GM19240 (cell line): ENCODE measurements at regions not wholly inside any gene's neighbourhood (a gene's known extent, or its start where the extent isn't known, plus 50 kb on each side); places are given as distances from the start of the nearest gene placed in this dataset.
"Not testable (repeated sequence)": the region's sequence is repeated elsewhere in the genome, so short reads cannot be mapped to it uniquely, and the experiment has no call there.

Experiments
- DNase-seq: peaks from one replicate; pipeline ENCODE4 v3.0.0; 2011; ENCODE audit warnings: low spot score; ENCODE audit not compliant: insufficient read length

GRCh38 chr9:82778923-82779322 lies 284.0 kb downstream of the RASEF start:
- DNase-seq: not testable (repeated sequence)

GRCh38 chr9:82780017-82780416 lies 282.9 kb downstream of the RASEF start:
- DNase-seq: no peak

DNA sequence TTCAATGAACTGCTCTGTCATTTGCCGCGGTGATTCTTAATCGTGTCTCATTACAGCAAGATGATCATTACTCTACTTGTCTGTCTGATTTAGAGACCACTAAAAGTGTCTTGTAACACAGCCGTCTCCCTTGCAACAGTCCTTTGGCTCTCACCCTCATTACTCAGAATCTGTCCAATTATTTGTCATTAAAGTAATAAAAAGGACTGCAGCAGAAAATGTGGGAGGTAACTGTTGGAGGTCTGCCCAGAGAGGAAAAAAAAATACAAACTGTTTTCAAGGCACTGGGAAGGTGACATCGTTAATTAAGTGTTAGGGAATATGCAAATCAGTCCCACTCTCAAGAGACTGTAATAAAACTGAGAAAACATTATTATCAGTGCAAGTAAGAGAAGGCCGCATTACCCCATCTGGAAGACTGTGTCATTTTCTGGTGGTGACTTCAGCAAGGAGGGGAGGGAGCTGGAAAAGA lies 281.0 kb downstream of the RASEF start:
- no peak for DNase-seq

DNA sequence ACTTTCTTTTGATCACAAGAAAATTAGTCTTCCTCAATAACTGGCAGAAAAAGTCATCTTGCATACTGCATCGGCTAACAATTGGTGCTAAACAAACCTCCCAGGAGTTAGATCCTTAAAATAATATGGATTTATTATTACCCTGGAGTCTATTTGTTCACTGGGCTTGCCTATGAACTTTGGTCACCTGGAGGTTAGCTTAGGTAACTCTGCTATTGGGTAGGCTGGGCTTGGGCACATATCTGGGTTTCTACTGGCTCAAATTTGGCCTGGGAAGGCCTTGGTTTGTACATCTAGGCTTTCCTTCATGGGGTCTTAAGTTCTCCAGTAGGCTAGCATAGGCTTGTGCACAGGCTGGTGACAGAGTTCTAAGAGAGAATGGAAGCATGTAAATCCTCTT lies 279.9 kb downstream of the RASEF start:
- DNase-seq: no peak

DNA sequence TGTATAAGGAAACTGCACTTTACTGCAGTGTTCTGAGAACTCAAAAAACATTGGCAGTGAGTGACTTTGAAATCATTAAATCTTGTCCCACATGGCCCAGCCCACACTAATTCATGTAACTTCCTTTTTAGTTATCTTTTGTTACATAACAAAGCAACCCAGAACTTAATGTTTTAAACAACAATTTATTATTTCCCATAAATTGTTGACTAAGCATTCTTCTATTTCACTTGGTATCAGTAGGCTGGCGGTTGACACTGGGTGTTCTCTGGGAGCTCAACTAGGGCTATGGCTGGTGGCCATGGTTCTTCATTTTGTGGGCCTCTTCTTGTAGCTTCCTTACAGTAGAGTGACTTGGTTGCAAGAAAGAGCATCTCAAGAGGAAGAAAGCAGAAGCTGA lies 278.4 kb downstream of the RASEF start:
- DNase-seq: no peak

DNA sequence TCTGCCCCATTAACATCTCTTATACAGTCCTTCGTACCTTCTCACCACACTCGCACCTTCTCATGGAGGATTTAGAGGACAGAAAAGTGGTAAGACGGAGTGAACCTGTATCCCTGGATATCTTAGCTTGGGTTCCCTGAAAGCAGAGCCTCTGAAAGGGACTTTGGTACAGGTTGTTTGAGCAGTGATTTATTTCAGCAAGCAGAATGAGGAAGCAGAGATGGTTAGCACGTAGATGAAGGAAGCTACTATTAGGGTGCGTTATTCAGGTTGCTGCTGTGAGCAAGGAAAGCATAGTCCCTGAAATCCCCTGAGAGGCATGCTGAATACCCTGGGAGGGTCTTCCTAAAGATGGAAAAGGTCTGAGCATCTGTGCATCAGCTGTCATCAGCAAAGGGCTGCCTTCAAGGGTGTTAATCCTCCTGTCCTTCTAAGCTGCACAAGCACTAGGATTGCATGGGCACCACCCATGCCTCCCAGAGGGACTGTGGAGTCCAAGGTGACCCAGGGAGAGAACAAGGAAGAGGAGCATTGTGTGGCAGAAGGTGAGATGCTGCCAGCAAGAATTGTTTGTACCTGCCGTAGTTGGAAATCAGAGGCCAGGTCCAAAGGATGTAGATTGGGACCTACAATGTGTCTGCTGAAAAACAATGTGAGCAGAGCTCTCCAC lies 273.7 kb downstream of the RASEF start:
- no peak for DNase-seq

GRCh38 chr9:82790875-82791274 lies 272.1 kb downstream of the RASEF start:
- no peak for DNase-seq

- no peak for DNase-seq
Measured at GRCh38 chr9:82791692-82792091, 271.2 kb downstream of the RASEF start.

- DNase-seq: no peak
Measured at GRCh38 chr9:82797534-82797933, 265.4 kb downstream of the RASEF start.

DNA sequence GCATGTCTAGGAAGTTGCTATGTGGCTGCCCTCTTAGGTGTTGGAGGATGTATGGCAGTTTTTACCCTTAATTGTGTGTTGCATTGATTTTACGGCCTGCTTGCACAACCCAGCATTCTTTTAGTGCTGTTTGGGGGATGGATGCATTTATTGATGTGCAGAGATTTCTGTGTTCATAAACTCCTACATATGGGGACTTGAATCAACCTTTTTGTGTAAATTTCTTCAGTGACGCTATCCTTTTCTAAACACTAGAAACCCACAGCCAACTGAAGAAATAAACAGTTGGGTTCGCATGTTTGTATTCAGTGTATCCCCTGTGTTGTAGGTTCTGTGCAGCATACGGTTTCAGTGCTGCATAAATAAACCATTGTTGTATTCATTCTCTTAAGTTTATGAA lies 263.7 kb downstream of the RASEF start:
- DNase-seq: no peak

DNA sequence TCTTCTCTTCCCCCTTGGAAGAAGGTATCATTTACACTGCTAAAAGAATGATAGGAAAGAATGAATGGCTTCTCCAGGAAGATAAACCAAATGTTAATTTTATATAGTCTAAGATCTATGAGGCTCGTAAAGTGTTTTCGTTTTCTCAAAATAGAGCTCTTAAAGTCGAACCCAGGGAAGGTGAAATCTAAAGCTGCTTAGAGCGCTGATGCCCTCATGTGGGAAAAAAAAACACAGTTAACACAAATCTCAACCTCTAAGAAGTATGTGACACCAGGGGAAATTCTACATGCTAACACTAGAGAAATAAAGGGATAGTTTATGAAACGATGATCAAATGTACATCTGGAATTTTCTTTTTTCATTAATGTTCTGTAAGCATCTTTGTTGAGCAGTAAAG lies 257.9 kb downstream of the RASEF start:
- DNase-seq: no peak

GRCh38 chr9:82808478-82808877 lies 254.5 kb downstream of the RASEF start:
- DNase-seq: no peak

GRCh38 chr9:82810915-82811314 lies 252.0 kb downstream of the RASEF start:
- DNase-seq: no peak

GRCh38 chr9:82819260-82819659 lies 243.7 kb downstream of the RASEF start:
- no peak for DNase-seq

DNA sequence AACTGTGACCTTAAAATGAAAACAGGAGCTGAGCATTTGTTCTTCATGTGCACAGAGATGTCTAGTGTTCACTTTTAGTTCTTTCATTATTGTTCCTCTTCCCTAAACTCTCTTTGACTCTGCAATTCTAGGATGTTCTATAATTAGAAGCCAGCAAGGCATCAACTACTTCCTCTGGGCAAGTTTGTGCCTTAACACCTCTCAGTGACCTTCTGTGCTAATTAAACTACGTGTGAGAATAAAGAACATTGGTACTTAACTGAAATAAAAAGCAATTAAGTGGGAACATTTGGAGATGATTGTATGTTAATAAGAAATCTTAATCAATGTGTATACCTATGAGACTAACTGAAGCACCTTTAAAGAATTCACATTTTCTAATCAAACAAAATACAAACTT lies 242.8 kb downstream of the RASEF start:
- DNase-seq: no peak

DNA sequence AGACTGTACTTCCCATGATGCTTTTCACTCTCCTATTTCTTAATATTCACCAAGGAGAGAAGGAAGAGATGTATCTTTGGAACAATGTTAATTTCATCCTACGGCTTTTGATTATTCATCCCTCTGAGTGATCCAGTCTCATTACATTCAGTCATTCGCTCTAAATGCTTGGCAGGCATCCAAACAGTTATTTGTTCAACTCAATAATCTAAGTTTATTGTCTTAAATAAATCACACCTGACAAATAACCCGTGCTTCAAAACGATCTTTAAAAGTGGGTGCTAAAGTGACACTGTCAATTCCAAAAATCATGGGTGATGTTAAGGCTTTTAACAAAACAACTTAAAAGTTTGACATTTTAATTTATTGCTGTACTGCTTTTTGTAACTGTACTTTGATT lies 233.1 kb downstream of the RASEF start:
- no peak for DNase-seq

DNA sequence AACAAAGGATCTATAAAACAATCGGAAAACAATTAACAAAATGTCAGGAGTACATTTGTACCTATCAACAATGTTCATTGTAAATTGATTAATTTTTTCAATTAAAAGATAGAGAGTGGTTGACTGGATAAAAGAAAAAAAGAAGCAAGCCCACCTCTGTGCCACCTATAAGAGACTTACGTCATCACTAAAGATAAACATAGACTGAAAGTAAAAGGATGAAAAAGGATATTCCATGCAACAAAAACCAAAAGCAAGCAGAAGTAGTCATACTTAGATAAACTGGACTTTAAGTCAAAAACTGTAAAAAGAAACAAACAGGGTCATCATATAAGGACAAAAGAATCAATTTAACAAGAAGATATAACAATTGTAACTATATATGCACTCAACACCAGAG lies 197.4 kb downstream of the RASEF start:
- no peak for DNase-seq

DNA sequence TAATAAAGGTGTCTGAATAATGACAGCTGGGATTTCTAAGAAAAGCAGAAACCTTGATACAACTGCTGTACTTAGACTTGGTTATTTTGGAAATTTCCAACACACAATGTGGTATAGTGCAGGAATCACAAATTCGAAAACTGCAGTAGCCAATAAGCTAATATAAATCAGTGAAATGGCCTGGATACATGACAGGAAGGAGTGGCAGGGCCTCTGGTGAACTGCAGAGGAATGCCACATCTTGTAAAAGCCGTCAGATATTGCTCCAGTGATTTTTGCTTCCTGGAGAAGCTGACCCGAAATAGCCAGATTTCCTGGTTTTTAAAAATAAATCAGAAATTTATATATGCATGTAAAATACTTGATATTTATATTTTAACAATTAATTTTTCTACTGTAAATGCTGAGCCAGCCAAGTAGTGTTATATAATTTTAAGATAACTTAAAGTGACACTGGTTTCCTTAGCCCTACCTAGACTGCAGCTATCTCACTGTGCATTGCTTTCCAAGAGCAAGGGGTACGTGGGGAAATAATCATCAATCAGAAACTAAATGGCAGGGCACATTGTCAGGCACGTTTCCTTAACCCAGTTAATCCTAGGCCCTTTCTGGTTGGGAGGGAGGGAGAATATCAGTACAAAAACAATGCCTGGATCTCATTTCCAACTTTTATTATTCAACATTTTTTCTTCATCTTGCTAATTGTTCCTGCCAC lies 182.4 kb downstream of the RASEF start:
- DNase-seq: no peak

GRCh38 chr9:82882138-82882537 lies 180.8 kb downstream of the RASEF start:
- DNase-seq: no peak

- DNase-seq: no peak
Measured at GRCh38 chr9:82882748-82883147, 180.2 kb downstream of the RASEF start.

DNA sequence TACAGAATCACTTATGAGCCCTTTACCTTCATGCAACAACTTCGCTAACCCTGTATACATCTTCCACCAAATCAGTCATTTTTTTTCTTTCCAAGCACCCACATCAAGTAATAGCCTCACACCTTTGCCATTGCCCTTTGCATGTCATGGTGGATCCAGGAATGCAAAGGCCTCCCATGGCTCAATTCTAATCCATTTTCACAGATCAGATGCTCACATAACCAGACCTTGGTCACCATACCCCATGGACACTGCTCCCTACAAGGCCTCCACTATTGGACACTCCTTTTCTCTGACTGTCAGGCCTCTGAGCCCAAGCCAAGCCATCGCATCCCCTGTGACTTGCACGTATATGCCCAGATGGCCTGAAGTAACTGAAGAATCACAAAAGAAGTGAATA lies 179.5 kb downstream of the RASEF start:
- DNase-seq: no peak

DNA sequence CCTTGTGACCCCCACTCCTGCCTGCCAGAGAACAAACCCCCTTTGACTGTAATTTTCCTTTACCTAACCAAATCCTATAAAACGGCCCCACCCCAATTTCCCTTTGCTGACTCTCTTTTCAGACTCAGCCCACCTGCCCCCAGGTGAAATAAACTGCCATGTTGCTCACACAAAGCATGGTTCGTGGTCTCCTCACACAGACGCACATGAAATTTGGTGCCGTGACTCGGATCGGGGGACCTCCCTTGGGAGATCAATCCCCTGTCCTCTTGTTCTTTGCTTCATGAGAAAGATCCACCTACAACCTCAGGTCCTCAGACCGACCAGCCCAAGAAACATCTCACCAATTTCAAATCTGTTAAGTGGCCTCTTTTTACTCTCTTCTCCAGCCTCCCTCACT lies 179.0 kb downstream of the RASEF start:
- not testable (repeated sequence) for DNase-seq

- DNase-seq: no peak
Measured at GRCh38 chr9:82890401-82890800, 172.5 kb downstream of the RASEF start.
